ENCODE measurements at regions not wholly inside any gene's neighbourhood (a gene's known extent, or its start where the extent isn't known, plus 50 kb on each side); places are given as distances from the start of the nearest gene placed in this dataset.

DNA sequence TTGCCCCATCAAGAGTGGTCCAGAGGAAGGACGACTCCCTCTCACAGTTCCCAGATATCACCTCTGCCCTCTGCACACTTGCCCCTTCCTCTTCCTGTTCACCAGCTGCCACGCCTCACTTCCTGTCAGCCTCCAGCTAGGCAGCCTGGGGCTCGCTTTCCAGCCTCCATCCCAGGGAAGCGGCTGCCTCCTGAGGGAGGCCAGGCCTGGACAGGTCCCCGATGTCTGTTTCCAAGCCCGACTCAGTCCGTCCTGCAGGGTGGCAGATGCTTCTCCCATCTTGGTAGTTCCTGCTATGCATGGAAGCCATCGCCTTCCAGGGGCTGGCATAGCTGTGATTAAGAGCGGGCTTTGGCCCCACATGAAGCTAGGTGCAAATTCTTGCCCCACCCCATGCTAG lies 233.5 kb upstream of the PMEPA1 start:
- TF ChIP-seq POLR2A (IDR thresholded peaks at IDR 0.05), result no peak
- TF ChIP-seq, protein P1, sequence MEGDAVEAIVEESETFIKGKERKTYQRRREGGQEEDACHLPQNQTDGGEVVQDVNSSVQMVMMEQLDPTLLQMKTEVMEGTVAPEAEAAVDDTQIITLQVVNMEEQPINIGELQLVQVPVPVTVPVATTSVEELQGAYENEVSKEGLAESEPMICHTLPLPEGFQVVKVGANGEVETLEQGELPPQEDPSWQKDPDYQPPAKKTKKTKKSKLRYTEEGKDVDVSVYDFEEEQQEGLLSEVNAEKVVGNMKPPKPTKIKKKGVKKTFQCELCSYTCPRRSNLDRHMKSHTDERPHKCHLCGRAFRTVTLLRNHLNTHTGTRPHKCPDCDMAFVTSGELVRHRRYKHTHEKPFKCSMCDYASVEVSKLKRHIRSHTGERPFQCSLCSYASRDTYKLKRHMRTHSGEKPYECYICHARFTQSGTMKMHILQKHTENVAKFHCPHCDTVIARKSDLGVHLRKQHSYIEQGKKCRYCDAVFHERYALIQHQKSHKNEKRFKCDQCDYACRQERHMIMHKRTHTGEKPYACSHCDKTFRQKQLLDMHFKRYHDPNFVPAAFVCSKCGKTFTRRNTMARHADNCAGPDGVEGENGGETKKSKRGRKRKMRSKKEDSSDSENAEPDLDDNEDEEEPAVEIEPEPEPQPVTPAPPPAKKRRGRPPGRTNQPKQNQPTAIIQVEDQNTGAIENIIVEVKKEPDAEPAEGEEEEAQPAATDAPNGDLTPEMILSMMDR (IDR thresholded peaks at IDR 0.05), result no peak
- TF ChIP-seq POLR2AphosphoS5 (IDR thresholded peaks at IDR 0.05), result no peak

Measured in breast epithelium (tissue), 3 donors.